ENCODE measurements at regions not wholly inside any gene's neighbourhood (a gene's known extent, or its start where the extent isn't known, plus 50 kb on each side); places are given as distances from the start of the nearest gene placed in this dataset.

GRCh38 chr1:24995140-24995539 lies 65.1 kb upstream of the RUNX3 start:
- TF ChIP-seq CTCF (IDR thresholded peaks at IDR 0.05) = no peak
- TF ChIP-seq POLR2A (IDR thresholded peaks at IDR 0.05) = no peak

All from thyroid gland (tissue), 4 donors.